ENCODE measurements at regions not wholly inside any gene's neighbourhood (a gene's known extent, or its start where the extent isn't known, plus 50 kb on each side); places are given as distances from the start of the nearest gene placed in this dataset.

- DNase-seq (ENCODE audit: low spot score), result peak; percentile 34
These were observed 57.6 kb upstream of the CABLES1 start for GRCh38 chr18:23077493-23078256.

- no peak for DNase-seq (ENCODE audit: low spot score)
These were observed 50.2 kb upstream of the CABLES1 start for GRCh38 chr18:23085066-23085465.
